C4-2B (cell line): ENCODE measurements at regions not wholly inside any gene's neighbourhood (a gene's known extent, or its start where the extent isn't known, plus 50 kb on each side); places are given as distances from the start of the nearest gene placed in this dataset.

Experiments
- H3K27ac ChIP-seq: fragments of 450-650 bp; 2 replicates; pipeline ENCODE4 v1.5.1; 2017
- CTCF ChIP-seq: fragments of 450-650 bp; conservative IDR thresholded peaks from 2 replicates; pipeline ENCODE4 v1.5.1; 2017; ENCODE audit warnings: mild to moderate bottlenecking
- ZFX ChIP-seq: fragments of 450-650 bp; IDR thresholded peaks from 2 replicates; pipeline ENCODE4 v1.6.1; 2017

DNA sequence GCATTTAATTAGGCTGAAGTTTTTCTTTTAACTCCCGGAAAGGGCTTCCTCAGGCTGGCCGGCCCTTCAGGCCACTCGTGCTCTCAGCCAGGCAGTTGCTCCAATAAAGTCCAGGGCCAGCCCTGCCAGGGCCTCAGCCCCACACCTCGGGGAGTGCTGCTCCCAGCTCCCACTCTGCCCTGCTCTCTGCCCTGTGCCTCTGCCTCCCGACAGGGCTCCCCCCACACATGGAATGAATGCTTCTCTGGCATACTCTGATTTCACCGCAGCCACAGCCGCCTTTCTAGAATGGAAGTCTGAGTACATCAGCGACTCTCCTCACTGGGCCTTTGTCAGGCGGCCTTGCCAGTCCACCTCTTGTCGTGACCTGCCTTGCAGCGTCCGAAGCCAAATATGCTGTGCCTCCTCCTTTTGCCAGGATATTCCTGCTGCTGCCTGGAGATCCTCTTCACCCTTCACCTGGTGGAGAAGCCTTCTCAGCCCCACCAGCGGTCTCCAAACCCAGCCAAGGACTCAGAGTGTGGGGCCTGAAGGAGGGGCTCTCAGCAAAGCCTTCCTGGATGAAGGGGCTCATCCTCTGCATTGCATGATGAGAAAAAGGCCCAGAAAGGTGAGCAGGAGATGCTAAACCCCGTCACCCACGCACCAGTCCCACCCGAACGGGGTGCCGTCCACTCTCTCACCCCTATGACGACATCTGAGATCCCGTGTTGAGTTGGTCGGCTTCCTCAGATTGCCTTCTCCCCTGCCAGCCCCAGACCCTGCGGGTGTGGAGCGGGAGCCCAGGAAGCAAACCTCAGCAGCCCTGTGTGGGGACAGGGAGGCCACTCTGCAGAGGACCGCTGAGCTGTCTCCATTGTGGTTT is 472.7 kb upstream of the HS6ST1 start:
- no peak for TF ChIP-seq ZFX
- no peak overlapping the region for H3K27ac ChIP-seq

- no peak overlapping the region for H3K27ac ChIP-seq
- TF ChIP-seq ZFX (no peak), CTCF (no peak)
Measured at GRCh38 chr2:128791985-128792320, 473.3 kb upstream of the HS6ST1 start.

DNA sequence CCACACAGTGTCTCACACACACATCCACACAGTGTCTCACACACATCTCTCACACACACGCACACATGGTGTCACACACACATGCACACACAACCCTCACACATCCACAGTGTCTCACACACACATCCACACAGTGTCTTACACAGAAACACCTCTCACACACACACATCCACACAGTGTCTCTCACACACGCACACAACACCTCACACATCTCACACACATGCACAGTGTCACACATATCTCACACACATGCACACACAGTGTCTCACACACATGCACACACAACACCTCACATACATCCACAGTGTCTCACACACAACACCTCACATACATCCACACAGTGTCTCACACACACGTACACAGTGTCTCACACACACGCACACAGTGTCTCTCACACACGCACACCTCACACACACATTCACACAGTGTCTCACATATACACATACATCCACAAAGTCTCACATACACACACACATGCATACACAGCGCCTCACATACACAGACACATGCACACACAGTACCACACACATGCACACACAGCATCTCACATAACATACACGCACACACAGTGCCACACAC is 473.9 kb upstream of the HS6ST1 start:
- no peak overlapping the region for H3K27ac ChIP-seq
- TF ChIP-seq CTCF (no peak), ZFX (no peak)

DNA sequence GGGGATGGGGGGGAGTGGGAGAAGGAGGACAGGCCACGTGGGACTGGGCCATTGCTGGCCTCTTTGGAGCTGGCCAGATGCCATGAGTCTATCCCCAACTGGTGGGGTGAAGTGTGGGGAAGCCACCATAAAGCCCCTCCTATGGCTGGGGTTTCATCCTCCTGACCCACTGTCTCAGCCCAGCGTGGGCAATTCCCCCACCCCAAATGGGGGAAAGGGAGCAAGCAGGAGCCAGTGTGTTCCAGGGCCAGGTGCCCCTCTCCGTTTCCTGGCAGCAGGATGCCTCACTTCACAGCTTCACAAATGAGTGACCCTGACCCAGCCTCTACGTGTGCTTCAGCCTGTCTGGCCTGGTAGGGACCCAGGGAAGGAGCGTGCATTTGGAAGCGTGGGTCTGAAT is 474.7 kb upstream of the HS6ST1 start:
- no peak overlapping the region for H3K27ac ChIP-seq
- TF ChIP-seq CTCF (no peak), ZFX (no peak)

- TF ChIP-seq CTCF: no peak
- TF ChIP-seq ZFX: no peak
- H3K27ac ChIP-seq: no peak overlapping the region
Measured at GRCh38 chr2:128794285-128794684, 475.6 kb upstream of the HS6ST1 start.

- TF ChIP-seq CTCF (no peak), ZFX (no peak)
- H3K27ac ChIP-seq: no peak overlapping the region
Measured at GRCh38 chr2:128796321-128796720, 477.7 kb upstream of the HS6ST1 start.

DNA sequence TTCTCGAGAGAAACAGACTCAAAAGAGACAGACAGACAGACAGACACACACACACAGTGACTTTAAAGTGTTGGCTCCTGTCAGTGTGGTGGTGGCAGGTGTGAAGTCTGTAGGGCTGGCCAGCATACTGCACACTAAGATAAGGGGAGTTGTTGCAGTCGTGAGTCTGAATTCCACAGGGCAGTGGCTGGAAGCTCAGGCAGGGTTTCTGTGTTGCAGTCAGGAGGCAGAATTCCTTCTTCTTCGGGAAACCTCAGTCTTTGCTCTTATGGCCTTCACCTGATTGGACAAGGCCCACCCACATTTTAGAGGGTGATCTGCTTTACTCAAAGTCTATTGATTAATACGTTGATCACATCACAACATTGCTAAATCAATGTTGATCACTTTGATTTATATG is 478.4 kb upstream of the HS6ST1 start:
- no peak for TF ChIP-seq ZFX
- TF ChIP-seq CTCF: no peak

DNA sequence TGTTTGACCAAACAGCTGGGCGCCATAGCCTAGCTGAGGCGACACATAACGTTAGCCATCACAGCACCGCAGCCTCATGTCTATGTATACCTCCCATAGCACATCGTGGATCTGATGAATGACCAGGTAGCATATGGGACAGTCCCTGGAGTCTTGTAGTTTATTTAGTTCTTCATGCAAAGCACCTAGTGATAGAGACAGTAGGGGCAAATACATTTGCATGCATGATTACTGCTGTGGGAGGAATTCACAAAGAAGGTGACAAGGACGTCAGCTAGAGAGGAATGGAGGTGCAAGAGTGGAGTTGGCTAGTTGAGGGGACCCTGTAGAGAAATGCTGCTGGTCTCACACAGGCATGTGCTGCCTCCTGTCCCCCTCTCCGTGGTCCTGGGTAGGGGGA is 478.9 kb upstream of the HS6ST1 start:
- no peak overlapping the region for H3K27ac ChIP-seq
- TF ChIP-seq ZFX (no peak), CTCF (no peak)

More for the DNA sequence above, 478.4 kb upstream of the HS6ST1 start:
- H3K27ac ChIP-seq: no peak overlapping the region
